Left kidney (tissue), 1 donor: ENCODE measurements at regions not wholly inside any gene's neighbourhood (a gene's known extent, or its start where the extent isn't known, plus 50 kb on each side); places are given as distances from the start of the nearest gene placed in this dataset.

Source experiments
- DNase-seq: peaks from one replicate; pipeline ENCODE4 v3.0.0-alpha.2; 2013

GRCh38 chr11:91955206-91955605 is 269.4 kb upstream of the FAT3 start:
- no peak for DNase-seq

- DNase-seq: no peak
These were observed 272.6 kb upstream of the FAT3 start for GRCh38 chr11:91952056-91952455.

GRCh38 chr11:91947215-91947820 is 277.3 kb upstream of the FAT3 start:
- DNase-seq: no peak

GRCh38 chr11:91946397-91946951 is 278.1 kb upstream of the FAT3 start:
- peak; percentile 26 for DNase-seq

- DNase-seq: no peak
These were observed 289.5 kb upstream of the FAT3 start for GRCh38 chr11:91935120-91935519.

- no peak for DNase-seq
These were observed 292.3 kb upstream of the FAT3 start for GRCh38 chr11:91932151-91932821.

- no peak for DNase-seq
These were observed 297.2 kb upstream of the FAT3 start for GRCh38 chr11:91927448-91927847.

GRCh38 chr11:91926965-91927364 is 297.7 kb upstream of the FAT3 start:
- DNase-seq: no peak

GRCh38 chr11:91922846-91923245 is 301.8 kb upstream of the FAT3 start:
- DNase-seq: no peak

- DNase-seq: no peak
These were observed 302.6 kb upstream of the FAT3 start for GRCh38 chr11:91921974-91922373.

GRCh38 chr11:91913407-91913806 is 311.2 kb upstream of the FAT3 start:
- DNase-seq: no peak

GRCh38 chr11:91912322-91912721 is 312.3 kb upstream of the FAT3 start:
- no peak for DNase-seq

GRCh38 chr11:91906871-91907624 is 317.6 kb upstream of the FAT3 start:
- DNase-seq: no peak

- DNase-seq: no peak
These were observed 319.5 kb upstream of the FAT3 start for GRCh38 chr11:91904792-91905785.

- no peak for DNase-seq
These were observed 322.3 kb upstream of the FAT3 start for GRCh38 chr11:91902312-91902711.

GRCh38 chr11:91880660-91881059 is 344.0 kb upstream of the FAT3 start:
- DNase-seq: no peak

- no peak for DNase-seq
These were observed 347.9 kb upstream of the FAT3 start for GRCh38 chr11:91876746-91877145.

- no peak for DNase-seq
These were observed 352.4 kb upstream of the FAT3 start for GRCh38 chr11:91872243-91872642.

GRCh38 chr11:91871791-91872190 is 352.8 kb upstream of the FAT3 start:
- no peak for DNase-seq

GRCh38 chr11:91871048-91871447 is 353.6 kb upstream of the FAT3 start:
- no peak for DNase-seq

GRCh38 chr11:91869686-91870085 is 354.9 kb upstream of the FAT3 start:
- no peak for DNase-seq

- DNase-seq: no peak
These were observed 358.0 kb upstream of the FAT3 start for GRCh38 chr11:91866642-91867041.
